ENCODE measurements at regions not wholly inside any gene's neighbourhood (a gene's known extent, or its start where the extent isn't known, plus 50 kb on each side); places are given as distances from the start of the nearest gene placed in this dataset.

- Histone ChIP-seq H3K4me3 (no peak overlapping the region), H3K4me1 (replicated peaks) (no peaks in the 10 kb centered on the region), H3K9me3 (no peaks in the 10 kb centered on the region), H3K27ac (no peak overlapping the region), H3K27me3 (replicated peaks; ENCODE audit: insufficient read depth) (no peaks in the 10 kb centered on the region), H3K36me3 (no peaks in the 10 kb centered on the region)
- 56% methylated on average over 10 of the region's 10 CpGs for WGBS
- no peak for TF ChIP-seq POLR2A (IDR thresholded peaks at IDR 0.05)
- no peak for TF ChIP-seq CTCF (IDR thresholded peaks at IDR 0.05)
- no peak for TF ChIP-seq POLR2AphosphoS5 (IDR thresholded peaks at IDR 0.05)
- intact Hi-C loops (cut with DNase I): no loop called here
- no peak for DNase-seq (ENCODE audit: low spot score)
These were observed 457.2 kb upstream of the MEX3C start for GRCh38 chr18:51654488-51655326.

- no peak for DNase-seq (ENCODE audit: low spot score)
- no peaks in the 10 kb centered on the region for H3K4me1 ChIP-seq (replicated peaks)
- no peak for TF ChIP-seq CTCF (IDR thresholded peaks at IDR 0.05)
- no peak for TF ChIP-seq POLR2AphosphoS5 (IDR thresholded peaks at IDR 0.05)
- no peak for TF ChIP-seq POLR2A (IDR thresholded peaks at IDR 0.05)
- H3K4me3 ChIP-seq: no peak overlapping the region
- H3K9me3 ChIP-seq: no peaks in the 10 kb centered on the region
- intact Hi-C loops (cut with DNase I): no loop called here
- H3K36me3 ChIP-seq: no peaks in the 10 kb centered on the region
- no peaks in the 10 kb centered on the region for H3K27me3 ChIP-seq (replicated peaks; ENCODE audit: insufficient read depth)
- WGBS: 61% methylated on average over 2 of the region's 2 CpGs
- no peak overlapping the region for H3K27ac ChIP-seq
These were observed 457.8 kb upstream of the MEX3C start for GRCh38 chr18:51655327-51655698.

GRCh38 chr18:51656249-51656648 is 458.8 kb upstream of the MEX3C start:
- Histone ChIP-seq H3K4me3 (no peak overlapping the region), H3K9me3 (no peaks in the 10 kb centered on the region), H3K36me3 (no peaks in the 10 kb centered on the region), H3K27ac (no peak overlapping the region), H3K27me3 (replicated peaks; ENCODE audit: insufficient read depth) (no peaks in the 10 kb centered on the region), H3K4me1 (replicated peaks) (no peaks in the 10 kb centered on the region)
- intact Hi-C loops (cut with DNase I): no loop called here
- no peak for DNase-seq (ENCODE audit: low spot score)
- 59% methylated on average over 12 of the region's 12 CpGs for WGBS
- TF ChIP-seq POLR2AphosphoS5 (IDR thresholded peaks at IDR 0.05) (no peak), CTCF (IDR thresholded peaks at IDR 0.05) (no peak), POLR2A (IDR thresholded peaks at IDR 0.05) (no peak)

GRCh38 chr18:51658436-51658835 is 461.0 kb upstream of the MEX3C start:
- DNase-seq (ENCODE audit: low spot score): no peak
- Histone ChIP-seq H3K27ac (no peak overlapping the region), H3K4me1 (replicated peaks) (no peaks in the 10 kb centered on the region), H3K9me3 (no peaks in the 10 kb centered on the region), H3K27me3 (replicated peaks; ENCODE audit: insufficient read depth) (no peaks in the 10 kb centered on the region), H3K36me3 (no peaks in the 10 kb centered on the region), H3K4me3 (no peak overlapping the region)
- TF ChIP-seq CTCF (IDR thresholded peaks at IDR 0.05) (no peak), POLR2AphosphoS5 (IDR thresholded peaks at IDR 0.05) (no peak), POLR2A (IDR thresholded peaks at IDR 0.05) (no peak)
- intact Hi-C loops (cut with DNase I): no loop called here
- WGBS: 42% methylated on average over 4 of the region's 4 CpGs

DNA sequence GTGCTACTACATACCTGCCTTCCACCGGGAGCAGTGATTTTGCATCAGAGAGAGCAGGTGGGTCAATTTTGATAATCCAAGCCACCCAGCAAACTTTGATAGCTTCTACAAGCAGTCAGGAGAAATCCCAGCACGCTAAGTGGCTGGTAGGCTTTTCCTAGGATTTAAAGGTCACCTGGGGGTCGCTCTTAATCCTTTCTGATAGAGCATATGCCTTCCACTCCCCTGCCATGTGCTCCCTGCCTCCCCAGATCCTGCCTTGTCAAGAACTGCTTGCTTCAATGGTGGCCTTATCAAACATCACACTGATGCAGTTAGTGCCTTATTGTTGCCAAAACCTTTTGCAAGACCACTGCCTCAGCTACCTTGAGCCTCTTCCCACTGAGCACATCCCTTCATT is 462.3 kb upstream of the MEX3C start:
- Histone ChIP-seq H3K4me1 (replicated peaks) (no peaks in the 10 kb centered on the region), H3K27ac (no peak overlapping the region), H3K4me3 (no peak overlapping the region), H3K9me3 (no peaks in the 10 kb centered on the region), H3K36me3 (no peaks in the 10 kb centered on the region), H3K27me3 (replicated peaks; ENCODE audit: insufficient read depth) (no peaks in the 10 kb centered on the region)
- intact Hi-C loops (cut with DNase I): loop anchor here (10.0 kb wide), 1 partner anchor 1015 kb away; no protein-coding TSS in a partner anchor
- TF ChIP-seq POLR2A (IDR thresholded peaks at IDR 0.05) (no peak), POLR2AphosphoS5 (IDR thresholded peaks at IDR 0.05) (no peak), CTCF (IDR thresholded peaks at IDR 0.05) (no peak)
- DNase-seq (ENCODE audit: low spot score): no peak
- WGBS: 85% methylated on average over 3 of the region's 3 CpGs
